NCI-H187 (cell line): ENCODE measurements at regions not wholly inside any gene's neighbourhood (a gene's known extent, or its start where the extent isn't known, plus 50 kb on each side); places are given as distances from the start of the nearest gene placed in this dataset.

Experiments
- DNase-seq, 2 experiments: peaks; one replicate each; lab custom pipeline; 2025; lab: John Stamatoyannopoulos, UW

DNA sequence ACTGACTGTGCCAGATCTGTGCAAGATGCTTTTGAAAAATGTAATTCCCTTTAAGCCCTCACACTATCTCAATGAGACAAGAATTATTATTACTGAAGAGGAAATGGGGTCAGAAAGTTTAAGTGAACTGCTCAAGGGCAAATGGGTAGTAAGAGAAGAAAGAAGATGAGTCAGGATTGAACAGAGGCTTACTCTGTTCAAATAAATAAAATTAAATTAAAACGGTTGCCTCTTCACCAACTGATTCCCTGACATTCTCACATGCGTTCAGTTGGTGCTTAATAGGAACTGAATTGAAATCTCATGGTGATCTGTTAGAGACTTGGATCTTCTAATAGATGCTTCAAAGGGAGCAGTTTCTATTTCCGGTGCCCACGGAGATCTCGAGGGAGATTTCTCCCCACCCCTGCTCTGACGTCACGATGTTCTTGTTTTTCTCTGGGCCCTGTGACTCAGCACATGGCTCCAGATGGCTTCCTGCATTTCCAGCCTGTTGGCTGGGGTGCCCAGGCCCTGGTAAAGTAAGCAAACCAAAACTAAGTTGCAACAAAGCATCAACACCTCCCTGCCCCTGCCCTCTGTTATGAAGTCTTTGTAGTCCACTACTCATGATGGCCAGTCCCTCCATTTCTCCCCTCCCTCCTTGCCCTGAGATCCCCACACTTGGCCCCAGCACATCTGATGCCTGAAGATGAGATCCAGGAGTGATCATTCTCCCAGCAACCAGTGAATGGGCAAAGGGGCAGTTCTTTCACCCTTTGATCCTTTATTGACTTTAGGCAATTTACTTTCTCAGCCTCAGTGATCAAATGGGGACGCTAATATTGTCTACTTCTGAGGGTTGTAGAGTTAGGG, 106.1 kb upstream of the CPEB4 start:
- DNase-seq, result no peak

DNA sequence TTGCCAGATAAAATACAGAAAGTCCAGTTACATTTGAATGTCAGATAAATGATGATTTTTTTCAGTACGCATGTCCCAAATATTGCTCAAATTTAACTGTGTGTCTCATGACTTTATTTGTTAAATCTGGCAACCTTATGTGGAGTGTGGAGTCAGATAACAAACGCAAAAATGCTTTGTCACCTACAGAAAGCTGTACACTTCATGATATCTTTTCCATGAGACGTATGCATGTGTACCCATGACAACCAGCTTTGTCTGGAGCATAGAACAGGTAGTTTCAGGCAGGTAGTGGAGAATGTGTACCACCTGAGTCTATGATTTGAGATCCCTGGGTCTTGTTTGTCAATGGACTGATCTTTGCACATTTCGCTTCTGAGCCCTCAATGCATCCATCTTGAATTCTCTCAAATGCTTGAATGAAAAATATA, 105.5 kb upstream of the CPEB4 start:
- no peak for DNase-seq

DNA sequence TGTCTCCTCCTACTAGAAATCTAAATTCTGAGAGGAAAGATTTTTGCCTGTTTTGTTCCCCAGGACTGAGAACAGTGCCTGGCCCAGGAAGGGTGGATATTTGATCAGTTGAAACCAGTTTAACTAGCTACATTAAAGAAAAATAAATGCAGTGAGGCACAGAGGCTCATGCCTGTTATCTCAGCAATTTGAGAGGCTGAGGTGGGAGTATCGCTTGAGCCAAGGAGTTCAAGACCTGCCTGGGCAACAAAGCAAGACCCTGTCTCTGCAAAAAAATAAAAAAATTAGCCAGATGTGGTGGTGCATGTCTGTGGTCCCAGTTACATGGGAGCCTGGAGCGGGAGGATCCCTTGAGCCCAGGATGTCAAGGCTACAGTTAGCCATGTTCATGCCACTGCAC, 104.8 kb upstream of the CPEB4 start:
- no peak for DNase-seq

DNA sequence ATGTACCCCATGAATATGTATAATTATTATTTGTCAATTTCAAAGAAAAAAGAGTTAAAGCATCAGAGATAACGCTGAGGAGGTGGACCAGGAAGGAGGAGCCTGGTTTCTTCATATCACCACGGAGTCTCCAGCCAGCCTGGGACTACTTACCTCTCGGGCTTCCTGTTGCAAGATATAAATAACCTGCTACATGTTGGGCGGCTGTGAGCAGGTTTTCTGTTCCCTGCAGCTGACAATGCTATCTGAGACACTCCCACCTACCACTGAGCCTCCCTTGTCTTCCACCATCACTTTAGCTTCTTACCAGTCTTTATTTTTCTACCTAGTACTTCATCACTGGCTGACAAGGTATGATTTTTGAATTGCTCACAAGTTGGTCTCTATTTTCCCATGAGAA, 102.7 kb upstream of the CPEB4 start:
- no peak for DNase-seq

DNA sequence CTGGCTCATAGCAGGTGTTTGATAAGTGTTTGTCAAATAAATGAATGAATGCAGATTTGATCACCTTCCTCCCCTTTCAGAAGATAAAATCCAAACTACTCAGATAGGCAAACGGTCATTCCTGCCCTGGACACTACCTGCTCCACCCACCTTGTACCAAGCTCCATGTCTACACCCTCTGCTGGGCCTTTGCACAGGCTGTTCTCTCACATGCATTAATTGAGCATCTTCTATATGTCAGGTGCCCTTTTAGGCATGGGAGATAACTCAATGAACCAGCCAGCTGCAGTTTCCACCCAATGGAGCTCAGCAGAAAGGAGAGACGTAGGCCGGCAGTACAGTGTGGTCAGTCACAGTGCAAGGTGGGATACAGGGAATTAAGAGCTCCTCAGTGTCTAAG, 102.3 kb upstream of the CPEB4 start:
- no peak for DNase-seq

DNA sequence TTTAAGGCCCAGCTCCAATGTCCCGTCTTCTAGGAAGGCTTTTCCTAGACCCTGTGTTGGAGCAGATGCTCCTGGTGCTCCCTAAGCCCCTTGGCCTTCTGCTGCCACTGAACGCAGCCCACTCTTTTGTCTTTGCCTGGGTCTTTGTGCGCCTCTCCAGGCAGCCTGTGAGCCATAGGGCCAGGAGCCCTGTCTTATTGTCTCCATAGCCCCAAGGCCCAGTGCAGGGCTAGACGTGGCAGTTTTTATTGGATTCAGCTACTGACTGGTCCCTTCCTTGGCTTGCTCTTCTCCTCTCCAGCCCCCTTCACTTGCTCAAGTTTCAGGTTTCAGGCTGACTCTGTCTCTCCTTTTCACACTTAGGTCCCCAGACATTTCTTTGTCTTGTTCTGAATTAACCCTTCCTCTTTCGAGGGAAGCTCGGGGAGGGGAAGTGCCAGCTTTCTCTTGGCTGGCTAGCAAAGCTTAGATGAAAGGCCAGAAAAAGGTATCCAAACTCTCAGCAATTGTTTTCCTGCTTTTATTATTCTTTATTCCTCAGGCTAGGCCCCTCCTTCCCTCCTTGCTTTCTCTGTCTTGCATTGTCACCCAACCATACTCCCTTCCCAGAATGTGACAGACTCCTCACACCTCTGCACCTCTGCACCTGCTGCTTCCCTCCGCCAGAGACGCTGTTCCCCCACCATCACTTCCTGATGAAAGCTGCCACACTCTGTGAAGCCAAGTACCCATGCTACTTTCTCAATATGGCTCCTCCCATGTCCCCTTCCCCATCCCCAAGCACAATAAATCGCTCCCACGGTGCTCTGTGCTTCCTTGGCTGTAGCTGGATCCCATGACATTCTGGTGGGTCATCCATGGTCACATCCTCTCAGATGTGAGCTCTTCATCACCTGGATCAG, 101.6 kb upstream of the CPEB4 start:
- DNase-seq, result no peak

DNA sequence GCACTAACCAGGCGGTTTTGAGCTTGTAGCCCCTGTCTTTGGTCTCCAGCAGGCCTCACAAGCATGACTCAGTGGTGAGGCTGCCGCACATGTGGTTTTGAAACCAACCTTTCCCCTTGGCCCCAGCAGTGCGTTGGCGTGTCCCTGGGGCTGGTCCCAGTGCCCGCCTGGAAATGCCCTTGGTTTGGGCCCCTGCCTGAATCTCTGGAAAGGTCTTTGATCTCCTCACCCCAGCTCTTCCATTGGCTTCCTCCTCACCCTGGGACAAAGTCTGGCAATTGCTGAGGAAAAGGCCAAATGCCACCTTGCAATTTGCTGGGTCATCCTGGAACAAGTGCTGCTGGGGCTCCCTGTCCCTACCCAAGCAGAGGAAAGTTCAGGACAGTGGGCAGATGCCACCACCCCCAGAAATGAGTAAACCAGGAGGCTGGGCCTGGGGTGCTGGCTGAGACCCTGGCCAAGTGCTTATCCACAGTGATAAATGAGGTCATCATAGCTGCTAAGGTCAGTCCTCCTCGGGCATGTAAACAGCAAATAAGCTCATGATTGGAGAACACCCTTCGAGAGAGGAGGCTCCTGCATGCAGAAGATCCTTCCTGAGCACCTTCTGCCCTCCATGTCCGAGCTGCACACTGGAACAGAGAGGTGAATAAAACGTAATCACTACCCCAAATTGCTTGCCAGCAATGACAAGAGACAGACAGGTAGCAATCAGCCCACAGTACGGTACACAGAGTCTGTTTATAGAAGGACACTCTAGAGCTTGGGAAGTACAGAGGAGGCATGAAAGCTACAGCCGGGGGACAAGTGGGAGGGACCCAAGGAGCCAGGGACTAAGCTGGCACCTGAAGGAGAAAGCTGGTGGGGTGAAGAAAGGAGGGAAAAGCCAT, 98.9 kb upstream of the CPEB4 start:
- no peak for DNase-seq

DNA sequence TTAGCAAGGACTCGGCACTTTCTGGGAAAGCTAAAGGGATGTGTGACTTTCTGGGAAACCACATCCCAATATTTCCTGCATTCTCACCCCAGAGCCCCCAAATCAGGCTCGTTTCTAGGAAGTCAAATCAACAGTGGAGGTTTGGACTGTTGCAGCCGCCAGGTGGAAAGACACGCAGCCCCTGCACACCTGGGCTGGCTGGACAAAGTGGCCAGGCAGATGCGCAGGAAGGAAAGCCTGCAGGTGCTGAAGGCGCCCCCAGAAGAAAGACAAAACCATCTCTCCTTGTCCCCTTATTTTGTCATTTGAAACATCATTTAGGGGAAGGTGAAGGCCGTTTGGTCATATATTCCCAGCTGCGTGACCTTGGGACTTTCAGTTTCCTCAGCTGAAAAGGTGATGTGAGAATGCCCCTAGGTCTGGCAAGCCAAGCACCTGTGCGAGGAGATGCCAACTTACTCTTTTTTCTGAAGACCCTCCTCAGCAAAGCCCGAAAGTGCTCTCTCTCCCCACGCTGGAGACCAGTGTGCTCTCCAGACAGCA, 97.9 kb upstream of the CPEB4 start:
- DNase-seq, result no peak

DNA sequence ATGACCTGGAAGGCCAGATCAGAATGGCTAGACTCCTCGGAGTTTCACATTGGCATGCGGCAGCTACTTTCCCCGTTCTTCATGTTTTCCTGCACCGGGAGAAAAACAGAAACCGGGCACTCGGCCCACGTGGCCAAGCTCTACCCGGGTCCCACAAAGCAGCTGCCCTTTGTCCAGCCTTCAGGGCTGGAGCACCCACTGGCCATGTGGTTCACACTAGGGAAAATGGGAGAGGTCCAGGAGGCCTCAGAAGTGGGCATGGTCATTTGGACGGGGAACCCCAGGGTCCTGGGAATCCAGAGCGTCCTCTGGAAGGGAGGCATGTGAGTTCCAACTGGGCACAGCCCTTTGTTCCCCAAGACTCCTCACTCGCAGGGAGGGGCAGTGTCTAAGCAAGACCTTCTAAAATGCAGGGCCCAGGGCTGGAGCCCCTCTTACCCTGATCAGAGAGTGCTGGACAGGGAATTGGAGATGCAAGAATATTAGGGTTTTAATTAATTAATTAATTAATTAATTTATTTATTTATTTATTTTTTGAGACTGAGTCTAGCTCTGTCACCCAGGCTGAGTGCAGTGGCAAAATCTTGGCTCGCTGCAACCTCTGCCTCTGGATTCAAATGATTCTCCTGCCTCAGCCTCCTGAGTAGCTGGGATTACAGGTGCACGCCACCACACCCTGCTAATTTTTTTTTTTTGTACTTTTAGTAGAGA, 97.2 kb upstream of the CPEB4 start:
- no peak for DNase-seq

DNA sequence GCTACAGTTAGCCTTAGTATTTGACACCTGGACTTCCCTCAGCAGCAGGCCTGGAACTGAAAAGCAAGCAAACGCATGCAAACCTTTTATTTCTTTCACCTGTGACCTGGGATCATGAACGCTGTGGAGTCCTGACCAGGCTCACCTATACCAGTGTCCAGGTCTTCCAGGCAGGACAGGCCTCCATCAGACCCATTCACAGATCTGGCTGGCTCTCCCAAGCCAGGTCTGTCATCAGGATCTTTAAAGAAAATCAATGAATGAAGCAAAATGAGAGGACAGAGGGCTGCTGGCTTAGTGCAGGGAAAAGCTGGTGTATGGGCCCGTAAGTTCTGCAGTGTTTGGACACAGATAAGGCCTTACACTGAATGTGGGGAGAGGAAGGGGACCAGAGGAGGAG, 96.3 kb upstream of the CPEB4 start:
- DNase-seq, result no peak

DNA sequence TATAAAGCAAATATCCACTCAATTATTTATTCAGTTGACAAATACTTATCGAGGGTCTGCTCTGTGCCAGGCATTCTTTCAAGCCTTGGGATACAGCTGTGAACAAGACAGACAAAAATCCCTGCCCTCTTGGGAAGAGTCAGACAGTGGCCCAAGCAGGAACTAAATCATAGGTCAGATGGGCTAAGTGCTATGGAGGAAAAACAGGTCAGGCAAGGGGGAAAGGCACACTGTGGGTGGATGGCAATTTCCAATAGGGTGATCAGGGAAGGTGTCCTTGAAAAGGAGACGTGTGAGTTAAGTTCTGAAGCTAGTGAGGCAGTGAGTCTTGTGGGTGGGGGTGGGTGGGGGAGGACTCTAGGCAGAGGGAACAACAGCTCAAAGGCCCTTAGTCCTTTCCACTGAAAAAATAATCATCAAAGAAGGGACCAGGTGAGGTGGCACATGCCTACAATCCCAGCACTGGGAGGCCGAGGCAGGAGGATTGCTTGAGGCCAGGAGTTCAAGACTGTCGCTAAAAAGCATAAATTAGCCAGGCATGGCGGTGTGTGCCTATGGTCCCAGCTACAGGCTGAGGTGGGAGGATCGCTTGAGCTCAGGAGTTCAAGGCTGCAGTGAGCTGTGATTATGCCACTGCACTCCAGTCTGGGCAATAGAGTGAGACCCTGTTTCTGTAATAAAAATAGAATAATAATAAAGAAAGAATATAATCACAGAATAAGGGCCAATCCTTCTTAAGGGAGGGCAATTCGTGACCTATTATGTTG, 95.2 kb upstream of the CPEB4 start:
- no peak for DNase-seq

DNA sequence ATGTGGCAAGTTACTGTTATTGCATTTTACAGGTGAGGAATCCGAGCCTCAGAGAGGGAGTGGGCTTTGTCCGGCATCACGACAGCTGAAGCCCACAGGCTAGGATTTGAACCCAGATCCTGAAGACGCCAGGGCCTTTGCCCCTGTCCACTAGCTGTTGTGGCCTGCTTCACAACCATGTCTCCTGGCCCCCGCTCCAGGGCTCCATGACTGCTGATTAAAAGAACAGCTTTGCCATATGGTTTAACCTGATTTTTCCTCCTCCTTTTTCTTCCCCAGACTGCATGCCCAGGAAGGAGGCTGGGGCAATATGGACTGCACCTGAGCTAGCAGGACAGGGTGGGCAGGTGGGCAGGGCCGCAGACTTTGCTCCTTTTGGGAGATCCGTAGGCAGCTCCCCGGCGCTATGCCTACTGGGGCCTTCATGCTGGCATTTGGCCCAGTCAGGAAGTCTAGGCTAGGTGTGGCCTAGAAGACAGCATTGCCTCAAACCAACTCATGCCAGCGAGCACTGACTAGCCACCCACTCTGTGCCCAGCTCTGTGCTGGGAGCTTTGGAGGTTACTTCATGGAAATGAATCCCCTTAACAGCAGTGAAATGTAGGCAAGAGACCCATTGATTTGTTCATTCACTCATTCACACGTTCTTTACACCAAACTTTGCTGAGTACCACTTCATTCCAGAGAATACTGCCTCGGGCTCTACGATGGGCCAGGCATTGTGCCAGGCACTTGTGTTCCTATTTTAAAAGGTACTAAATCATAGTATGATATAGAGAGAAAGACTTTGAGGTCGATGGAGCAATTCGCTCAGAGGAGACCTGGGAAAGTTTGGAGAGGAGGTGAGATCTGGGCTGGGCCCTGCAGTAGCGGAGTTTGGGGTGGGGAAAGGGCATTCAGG, 94.3 kb upstream of the CPEB4 start:
- DNase-seq, result no peak

DNA sequence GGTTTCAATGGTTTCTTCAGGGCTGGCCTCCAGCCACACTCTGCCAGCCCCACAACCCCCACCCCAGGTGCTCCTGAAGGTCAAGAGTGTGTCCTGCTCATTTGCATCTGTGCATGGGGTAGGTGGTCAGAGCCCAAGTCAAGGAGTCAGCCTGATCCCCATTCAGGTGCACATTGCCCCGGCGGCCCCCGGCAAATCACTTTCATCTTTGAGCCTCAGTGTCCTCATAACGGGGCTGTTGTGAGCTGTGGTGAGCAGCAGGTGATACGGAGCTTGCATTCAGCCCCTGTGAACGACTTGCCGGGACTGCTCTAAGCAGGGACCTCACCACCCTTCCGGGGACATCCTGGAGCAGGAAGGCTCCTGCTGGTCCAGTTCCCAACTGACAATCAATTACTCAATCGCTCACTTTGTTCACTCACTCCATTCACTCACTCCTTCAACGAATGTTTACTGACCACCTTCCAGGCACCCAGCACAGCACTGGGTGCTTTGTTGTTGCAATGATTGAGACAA, 93.2 kb upstream of the CPEB4 start:
- DNase-seq, result no peak

DNA sequence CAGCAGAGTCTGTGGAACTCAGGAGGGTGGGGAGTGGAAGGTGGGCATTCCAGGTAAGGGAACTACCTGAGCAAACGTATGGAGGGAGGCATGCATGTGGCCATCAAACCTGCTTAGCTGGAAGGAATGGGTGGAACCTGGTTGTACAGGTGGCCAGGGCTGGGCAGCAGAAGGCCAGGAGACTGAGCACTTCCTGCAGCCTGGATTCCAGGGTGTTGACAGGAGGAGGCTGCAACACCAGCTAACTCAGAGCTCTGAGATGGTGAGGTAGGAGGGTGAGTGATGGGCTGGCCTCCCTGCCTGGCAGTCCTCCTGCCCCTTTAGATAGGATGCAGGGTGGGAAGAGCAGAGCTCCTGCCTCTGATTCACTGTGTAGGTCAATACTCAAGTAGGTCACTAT, 92.5 kb upstream of the CPEB4 start:
- no peak for DNase-seq

DNA sequence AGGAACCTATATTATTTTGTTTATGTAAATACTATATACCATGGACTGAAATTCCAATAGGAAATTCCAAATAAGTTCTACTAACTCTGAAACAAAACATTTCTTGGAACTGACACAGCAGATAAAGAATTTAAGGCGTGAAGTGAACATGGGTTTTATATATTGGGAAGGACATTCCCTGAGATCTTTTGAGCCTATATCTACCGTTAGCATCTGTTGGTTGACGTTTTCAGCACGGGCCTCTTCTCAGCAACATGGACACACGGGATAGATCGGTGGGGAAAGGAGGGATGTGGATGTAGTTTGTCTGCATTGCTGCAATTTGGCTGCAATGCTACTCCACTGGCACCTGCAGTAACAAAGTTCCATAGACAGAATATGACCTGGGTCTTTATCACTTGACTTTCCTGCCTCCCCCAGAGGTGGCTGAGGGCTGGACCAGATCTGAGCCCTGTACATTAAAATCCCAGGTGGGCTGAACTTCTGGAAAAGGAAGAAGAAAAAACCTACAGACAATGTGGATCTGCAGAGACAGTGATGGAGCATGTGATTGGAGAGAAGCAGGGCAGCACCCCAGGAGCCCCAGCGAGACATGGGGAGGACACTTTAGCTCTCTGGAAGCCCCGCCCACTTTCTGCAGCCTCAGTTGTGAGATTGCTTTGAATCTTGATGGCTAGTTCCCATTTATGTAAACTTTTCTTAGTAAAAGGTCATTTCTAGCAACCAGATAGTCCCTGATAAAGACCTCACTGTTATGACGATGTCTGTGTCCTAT, 91.2 kb upstream of the CPEB4 start:
- DNase-seq, result no peak

DNA sequence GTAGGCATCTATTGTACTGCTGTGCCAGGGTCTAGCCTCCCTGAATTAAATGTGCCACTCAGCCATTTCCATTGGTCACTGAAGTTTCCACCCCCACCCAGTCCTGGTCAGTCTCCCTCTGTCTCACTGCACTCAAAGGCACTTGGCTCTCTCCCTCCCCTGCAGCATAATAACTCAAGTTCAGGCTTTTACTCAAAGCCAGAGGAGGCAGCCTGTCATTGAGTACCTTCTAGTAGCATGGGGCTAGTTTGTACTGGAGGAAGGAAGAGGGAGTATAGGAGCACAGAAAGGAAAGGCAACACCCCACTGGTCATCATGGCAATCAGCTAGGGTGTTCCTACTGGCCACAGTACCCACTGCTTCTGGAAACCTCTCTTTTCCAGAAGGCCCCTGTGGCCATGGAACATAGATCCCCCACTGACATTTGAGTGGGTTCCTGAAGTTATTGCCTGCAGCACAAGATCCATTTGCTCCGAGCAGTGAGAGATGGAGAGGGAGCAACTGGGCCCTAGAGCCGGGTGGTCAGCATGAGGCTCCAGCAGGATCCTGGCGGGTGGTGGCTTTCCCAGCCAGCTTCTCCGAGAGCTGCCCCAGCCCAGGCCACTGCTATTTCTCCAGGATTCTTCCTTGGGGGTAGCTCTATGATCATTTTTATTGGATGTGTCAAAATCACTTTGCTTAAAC, 89.9 kb upstream of the CPEB4 start:
- no peak for DNase-seq

DNA sequence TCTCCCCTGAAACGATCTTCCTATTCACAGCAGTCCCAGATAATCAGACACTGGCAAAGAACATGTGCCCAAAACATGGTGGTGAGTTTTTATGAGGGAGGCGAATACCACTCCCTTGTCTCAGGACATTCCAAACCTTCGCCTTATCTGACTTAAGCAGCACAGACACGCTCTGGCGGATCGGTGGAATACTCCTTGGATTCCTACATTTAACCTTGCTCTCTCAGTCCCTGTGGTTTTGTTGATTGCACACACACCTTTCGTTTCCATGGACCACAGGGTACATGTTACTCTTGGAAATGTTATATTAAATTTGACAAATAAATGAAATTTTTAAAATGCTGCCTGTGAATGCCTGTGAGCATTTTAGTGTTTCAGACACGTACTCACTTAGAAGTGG, 87.8 kb upstream of the CPEB4 start:
- DNase-seq, result no peak

DNA sequence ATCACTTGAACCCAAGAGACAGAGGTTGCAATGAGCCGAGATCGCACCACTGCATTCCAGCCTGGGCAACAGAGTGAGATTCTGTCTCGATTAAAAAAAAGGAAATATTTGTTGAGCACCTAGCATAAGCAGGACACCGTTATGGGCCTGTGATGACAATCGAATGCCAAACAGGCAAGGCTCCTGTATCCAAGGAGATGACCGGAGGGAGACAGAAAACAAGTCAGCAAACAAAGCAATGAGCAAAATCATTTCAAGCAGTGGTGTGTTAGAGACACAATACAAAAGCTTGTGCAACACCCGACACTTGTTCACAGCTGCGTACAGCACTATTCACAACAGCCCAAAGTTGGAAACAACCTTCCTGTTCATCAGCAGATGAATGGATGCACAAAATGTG, 87.1 kb upstream of the CPEB4 start:
- no peak for DNase-seq
